NCI-H69 (cell line): ENCODE measurements at regions not wholly inside any gene's neighbourhood (a gene's known extent, or its start where the extent isn't known, plus 50 kb on each side); places are given as distances from the start of the nearest gene placed in this dataset.
"Not testable (repeated sequence)": the region's sequence is repeated elsewhere in the genome, so short reads cannot be mapped to it uniquely, and the experiment has no call there.

Experiments
- DNase-seq: peaks from one replicate; lab custom pipeline; 2025; lab: John Stamatoyannopoulos, UW

DNA sequence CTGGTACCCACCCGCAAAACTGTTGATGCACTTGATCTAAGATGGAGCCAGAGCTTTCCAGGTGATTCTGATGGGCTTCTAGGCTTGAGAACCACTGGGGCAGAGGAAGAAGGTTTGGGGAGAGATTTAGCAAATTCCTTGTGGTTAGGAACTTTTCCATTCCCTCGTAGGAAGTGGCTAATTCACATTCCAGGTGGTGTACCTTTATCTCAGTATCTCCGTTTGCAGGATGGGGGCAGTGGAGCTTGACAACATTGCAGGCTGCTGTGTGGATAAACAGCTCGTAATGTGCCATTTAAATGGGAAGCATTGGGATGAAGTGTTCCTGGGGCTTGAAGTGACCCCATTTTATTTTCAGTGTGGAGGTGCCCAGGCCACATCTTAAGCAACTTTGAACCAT, 172.9 kb upstream of the IL12B start:
- no peak for DNase-seq

DNA sequence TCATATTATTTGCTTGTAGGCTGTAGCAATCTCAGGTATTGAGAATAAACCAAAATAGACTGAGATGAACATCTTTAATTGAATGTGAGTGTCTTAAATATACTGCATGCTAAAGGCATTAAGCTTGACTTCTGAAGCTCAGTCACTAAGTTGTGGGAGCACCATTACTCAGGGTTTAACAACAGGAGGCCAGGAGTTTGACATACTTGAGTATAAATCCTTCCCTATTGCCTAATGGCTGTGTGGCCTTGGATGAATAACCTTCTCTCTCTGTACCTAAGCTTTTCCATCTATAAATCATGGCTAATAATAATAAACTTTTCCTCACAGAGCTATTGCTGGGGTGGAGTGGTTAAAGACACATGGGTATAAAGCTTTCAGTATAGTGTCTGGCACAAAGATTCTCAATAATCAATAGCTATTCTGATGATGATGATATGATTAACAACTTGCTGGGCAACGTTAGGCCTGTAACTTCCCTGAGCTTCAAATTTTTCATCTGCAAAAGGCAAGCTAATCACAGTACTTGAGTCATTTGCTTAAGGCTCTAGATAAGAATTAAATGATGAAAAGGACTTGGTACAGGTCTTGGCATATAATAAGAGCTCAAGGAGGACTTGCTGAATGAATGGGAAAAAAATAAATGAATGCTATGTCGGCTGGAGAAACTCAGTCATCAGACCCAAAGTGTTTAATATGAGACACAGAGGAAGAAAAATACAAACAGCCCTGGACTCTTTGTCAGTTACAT, 174.0 kb upstream of the IL12B start:
- no peak for DNase-seq

DNA sequence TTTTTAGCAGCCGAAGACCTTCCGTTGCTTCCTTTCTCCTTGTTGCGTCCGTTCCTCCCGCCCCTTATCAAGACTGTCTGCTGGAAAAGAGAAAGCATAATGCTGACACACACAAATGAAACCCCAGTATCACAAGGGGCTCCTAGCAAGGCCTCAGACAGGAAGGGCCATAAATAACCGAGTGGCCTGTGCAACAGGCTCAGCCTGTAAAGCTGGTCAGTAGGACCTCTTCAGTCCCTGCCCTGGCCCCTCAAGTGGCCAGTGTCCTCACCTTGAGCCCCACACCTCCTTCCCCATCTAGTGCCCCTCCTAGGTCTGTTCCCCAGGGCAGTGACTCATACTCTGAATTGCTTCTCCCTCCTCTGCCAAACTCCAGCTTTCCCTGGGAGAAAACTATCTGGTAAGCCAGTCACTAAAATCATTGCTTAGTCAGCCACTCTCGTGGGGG, 174.6 kb upstream of the IL12B start:
- DNase-seq = no peak

DNA sequence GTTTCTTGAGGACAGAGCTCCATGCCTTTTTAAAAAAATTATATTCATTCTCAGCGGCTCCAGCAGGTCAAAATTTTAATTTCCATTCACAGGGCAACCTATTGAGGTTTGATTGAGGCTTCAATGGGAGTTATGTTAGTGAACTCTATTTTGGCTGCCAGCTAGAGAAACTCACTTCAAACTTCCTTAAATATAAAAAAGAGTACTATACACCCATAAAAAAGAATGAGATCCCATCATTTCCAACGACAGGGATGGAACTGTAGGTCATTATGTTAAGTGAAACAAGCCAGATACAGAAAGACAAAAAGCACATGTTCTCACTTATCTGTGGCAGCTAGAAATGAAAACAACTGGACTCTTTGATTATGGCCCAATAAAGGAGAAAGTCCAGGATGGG, 176.8 kb upstream of the IL12B start:
- DNase-seq = no peak

DNA sequence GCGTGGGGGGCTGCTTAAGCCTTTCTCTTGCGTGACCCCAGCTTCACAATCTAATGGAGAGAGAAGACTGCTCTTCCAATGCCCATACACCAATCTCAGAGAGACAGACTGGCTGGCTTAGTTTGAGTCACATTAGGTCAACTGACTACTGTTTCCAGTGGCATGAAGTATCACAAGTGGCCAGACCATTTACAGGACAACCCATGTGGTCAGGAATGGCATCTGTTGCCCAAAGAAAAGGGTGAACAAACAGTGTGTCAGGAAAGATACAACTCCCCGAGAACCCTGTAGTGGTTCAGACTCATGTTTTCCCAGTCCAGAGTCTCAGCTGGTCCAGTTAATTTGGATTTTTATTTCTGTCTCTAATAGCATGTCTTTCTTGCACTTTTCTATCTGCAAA, 177.4 kb upstream of the IL12B start:
- no peak for DNase-seq

DNA sequence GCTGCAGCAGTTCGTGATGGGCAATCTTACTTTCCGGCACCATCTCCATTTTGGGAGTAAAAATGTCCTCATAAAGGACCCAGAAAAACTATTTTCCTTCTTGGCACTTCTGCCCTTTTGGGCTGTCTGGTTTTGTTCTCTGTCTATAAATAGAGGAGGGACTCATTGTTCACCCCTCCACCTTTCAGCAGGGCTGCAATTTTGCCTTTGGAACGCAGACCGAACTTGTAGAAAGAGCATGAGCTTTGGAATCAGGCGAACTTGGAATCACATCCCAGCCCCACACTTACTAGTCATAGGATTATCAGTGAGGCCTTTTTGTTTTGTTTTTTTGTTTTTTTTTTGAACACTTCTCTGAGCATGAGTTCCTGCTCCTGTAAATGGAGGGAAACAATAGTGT, 178.1 kb upstream of the IL12B start:
- DNase-seq = no peak

DNA sequence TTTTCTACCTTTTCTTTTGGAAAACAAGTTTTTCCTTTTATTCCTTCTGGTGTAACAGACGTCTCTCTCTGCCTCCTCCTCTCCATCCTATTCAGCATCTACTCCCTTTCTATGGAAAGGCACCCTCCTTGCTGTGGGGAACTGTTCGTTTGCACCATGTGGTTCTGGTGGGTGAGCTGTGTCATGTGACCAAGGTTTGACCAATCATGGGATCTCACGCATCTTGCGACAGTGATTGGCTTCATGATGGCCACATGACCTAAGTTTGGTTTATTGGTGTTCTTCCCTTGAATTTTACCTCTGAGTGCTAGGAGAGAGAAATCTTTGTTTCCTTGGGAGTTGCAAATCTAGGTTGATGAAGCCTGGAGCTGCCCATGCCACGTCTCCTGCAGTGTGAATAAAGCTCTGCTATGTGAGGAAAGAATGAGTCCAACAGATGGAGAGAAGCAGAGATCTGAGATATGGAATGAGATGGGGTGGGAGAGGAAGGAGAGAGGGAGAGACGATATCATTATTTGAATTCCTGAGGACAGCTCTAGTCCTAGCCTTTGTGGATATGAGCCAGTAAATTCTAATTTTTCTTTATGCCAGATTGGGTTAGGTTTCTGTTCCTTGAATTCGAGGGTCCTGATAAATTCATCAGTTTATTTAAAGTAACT, 178.8 kb upstream of the IL12B start:
- DNase-seq = no peak

DNA sequence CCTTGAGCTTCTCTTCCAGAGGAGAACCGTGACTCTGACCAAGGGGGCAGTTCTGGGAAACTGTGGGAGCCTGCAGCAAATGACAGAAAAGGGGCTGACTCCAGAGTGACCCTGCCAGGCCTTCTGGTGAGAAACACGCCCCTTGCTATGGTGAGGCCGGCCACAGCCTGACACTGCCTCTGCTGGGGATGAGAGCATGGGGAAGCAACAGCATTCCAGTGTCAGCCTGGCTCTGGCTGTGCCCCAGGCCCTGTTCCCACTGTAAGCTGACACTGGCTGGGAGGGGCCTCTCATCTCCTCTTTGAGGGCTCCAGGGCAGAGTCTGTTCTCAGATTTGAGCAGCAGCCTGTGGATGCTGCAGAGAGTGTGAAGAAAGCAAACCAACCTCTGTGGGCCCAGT, 180.0 kb upstream of the IL12B start:
- DNase-seq = peak; percentile 13

DNA sequence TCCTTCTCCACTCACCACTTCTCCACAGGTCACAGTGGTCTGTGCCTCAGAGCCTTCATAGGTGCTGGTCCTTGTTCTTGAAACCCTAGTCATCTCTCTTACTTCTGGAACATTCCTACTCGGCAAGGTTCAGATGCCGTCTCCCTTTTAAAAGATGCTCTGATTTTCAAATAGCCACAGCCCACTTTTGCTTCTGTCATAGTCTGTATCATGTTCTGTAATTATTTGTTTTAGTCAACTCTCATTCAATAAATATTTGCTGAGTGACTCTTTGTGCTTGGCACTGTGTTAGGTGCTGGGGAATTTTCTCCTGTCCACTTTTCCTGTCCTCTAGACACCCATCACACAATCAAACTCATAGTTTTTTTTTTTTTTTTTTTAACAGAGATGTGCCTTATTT, 181.3 kb upstream of the IL12B start:
- no peak for DNase-seq

DNA sequence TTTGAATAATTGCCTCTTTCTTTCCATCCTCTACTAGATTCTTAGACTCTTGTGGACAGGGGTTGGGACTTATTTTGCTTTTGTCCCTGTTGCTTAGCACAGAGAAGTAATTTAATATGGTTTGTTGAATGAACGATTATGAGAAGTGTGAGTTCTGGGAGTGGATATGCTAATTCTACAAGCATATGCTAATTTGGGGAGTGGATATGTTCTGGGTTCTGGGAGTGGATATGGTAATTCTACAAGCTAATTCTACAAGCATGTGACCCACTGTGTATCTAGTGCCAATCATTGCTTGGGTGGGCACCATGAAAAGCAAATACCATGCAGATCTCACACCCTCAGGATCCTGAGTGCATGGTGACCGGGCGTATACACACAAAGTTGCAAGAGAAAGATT, 181.8 kb upstream of the IL12B start:
- DNase-seq = no peak

DNA sequence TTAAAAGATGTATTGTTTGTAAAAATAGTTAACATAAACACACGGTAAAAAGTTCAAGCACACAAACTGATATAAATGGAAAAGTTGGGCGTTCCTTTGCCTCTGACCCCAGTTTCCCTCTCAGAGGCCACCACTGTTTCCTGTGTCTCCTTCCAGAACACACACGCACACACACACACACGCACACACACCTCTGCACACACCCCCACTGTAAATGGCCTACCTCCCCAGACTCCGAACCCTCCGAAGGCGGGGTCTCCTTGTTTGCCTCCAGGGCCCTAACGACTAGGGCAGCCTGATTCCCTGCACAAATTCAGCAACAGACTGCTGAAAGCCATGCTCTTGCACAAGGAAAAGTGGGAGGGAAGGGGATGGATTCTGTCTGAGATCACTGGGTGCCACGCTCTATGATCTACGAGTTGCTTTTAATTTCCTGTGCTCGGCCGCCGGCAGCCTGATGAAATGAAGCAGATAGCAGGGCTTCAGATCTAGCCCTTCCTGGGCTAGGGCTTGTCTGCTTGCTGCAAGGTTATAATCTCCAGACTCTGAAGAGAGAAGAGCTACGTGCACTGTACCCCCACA, 184.0 kb upstream of the IL12B start:
- no peak for DNase-seq

DNA sequence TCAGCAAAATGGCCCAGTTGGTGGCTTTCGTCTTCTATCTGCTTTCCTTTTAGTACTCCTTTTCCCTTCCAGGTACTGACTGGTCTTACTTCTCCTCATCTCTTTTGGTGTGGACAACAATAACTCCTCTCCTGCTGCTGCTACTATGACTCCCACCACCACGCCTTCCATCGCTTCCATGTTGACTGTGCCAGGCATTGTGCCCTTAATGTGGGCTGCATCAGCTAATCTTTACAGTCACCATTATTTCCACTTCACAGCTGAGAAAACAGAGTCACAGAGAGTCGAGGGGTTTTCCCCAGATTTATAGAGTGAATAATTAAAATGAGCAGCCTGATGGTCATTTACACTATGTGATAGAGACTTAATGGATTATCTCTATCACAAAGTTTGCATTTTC, 184.9 kb upstream of the IL12B start:
- no peak for DNase-seq

DNA sequence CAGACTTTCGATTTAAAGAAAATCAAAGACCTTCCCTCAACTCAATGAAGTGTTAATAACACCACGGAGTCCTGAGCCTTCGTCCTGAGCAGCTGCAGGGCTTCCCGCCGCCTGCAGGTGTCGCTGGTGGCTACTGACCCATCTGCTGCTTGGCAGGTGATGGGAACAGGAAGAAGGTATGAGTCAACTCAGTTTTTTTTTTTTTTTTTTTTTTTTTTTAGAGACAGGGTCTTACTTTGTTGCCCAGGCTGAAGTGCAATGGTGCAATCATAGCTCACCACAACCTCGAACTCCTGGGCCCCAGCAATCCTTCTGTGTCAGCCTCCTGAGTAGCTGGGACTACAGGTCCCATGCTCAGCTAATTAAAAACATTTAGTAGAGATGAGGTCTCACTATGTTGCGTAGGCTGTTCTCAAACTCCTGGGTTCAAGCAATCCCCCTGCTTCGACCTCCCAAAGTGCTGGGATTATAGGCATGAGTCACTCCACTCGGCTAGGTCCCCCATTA, 185.7 kb upstream of the IL12B start:
- peak; percentile 61 for DNase-seq

DNA sequence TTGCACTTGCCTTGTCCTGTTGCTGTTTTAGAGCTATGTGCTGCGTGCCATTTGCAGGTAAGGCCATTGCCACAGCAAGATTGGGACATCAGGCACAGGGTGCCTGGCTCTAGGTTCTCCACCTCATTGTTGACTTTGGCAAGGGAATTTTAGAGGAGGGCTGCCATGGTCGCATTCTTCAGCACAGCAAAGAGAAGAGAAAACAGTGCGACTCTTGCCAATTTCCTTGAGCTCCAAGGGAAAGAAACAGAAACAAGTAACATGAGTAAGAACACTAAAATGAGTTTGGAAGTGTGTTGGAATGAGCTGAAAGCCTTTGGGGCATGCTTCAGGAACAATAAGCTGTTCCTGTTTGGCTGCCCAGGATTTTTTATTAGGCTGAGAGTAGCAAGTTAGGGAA, 188.1 kb upstream of the IL12B start:
- DNase-seq = no peak

DNA sequence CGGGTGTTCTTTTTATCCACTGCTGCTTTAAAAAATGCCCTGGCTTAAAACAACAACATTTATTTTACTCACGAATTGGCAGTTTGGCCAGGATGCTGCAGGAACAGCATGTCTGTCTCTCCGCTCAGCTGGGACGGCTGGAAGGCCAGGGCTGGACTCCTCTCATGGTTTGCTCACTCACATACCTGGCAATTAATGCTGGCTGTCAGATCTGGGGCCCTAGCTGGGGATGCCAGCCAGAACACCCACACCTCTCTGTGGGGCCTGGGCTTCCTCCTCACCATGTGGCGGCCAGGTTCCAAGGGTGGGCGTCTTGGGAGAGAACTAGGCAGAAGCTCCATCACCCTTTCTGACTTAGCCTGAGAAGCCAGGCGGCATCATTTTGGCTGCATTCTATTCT, 189.1 kb upstream of the IL12B start:
- DNase-seq = no peak

DNA sequence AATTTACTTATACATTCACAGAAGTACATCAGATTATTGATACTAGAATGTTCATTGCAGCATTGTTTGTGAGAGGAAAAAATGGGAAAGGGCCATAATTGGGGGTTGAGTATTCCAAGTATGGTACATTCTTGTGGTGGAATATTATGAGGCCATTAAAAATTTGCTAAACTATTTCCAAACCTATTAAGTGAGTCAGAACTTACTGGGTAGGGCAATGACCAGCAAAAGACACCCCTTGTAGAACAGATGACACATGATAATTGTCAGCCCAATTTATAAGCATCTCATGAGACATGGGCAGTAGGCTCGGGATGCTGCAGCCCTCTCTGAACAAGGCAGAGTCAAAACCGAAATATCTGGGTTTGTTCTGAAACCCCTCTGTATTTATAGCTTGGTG, 192.6 kb upstream of the IL12B start:
- DNase-seq = no peak

DNA sequence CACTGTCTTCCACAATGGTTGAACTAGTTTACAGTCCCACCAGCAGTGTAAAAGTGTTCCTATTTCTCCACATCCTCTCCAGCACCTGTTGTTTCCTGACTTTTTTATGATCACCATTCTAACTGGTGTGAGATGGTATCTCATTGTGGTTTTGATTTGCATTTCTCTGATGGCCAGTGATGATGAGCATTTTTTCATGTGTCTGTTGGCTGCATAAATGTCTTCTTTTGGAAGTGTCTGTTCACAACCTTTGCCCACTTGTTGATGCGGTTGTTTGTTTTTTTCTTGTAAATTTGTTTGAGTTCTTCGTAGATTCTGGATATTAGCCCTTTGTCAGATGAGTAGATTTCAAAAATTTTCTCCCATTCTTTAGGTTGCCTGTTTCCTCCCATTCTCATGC, 194.0 kb upstream of the IL12B start:
- DNase-seq = not testable (repeated sequence)

DNA sequence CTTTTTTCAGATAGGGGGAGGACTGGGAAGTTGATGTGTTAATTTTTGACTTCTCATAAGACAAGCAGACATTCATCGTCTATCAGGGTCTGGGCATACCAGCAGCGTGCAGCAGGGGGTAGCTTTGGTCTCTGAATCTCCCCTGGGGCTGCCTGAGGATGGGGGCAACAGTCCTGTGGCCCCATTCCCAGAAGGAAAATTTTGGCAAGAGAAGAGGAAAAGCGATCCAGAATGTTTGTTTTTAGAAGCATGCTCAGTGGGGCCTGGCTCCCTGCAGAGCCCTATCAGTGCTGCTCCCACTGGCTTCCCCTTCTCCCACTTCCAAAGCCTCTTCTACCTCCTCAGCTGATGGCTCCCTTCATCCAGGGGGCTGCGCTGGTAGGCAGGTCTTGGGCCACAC, 194.8 kb upstream of the IL12B start:
- DNase-seq = no peak

DNA sequence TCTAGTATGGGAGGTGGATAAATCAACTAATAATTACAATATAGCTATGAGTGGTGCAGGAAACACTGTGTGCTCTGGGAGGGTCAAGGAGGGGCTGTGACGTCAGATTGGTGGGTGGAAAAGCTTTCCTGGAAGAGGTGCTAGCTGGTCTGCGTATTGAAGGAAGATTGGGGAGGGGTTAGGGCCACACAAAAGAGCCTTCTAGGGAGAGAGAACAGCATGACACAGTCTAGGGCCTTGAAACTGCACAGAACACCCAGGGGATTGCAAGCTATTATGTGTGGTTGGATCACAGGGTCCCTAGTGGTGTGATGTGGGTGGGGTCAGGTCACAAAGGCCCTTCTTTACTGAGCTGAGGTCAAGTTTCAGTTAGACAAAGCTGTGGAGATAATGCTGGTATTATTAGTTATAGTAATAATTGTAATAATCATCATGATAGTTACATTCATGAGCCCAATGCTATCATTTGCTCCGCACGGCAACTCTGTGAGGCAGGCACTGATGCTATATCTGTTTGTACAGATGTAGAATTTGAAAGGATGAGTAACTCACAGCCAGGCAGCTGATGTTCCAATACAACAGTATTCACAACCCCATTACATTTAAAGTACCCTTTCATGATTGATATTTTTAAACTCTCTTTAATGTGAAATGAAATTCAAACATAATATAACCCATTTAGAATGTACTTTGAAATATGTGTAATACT, 197.4 kb upstream of the IL12B start:
- DNase-seq = peak; percentile 34

DNA sequence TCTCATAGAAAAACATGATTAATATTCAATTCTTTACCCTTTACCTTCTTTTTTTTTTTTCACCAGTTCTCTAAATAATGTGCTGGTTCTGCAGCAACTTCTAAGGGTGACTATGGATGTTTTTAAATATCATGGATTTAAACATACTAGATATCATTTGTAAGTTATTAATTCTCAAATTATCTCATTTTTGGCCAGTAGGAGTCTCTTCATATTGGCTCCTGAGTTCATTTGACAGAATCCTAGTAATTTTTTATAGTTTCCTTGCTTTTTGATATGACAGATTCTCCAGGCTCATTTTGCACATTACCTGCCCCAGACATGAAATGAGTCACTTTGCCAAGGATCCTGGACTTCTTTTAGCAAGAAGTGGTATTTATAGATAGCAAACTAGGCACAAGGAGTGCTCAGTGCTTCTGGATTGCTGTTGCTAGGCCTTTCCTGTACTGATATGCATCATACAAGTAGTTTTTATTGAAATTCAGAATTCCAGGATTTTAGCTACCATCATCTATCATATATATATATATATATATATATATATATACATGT, 201.3 kb upstream of the IL12B start:
- DNase-seq = no peak

DNA sequence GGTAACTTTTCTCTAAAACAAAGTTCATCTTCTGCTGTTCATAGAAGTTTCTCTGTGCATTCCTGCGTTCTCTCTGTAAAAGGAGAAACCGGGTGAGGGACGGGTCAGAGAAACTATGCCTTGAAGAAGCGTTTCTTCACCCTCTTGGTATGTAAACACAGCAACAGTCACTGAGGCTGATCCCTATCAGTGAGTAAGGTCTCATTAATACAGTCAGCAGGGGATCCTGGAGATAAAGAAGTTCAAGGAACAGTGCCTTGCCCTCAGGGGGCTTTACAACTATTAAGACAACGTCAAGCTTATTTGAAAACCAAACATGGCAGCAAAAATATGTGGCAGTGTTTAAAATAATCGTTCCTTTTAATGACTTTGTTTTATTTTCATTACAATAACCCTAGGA, 202.9 kb upstream of the IL12B start:
- DNase-seq = no peak

DNA sequence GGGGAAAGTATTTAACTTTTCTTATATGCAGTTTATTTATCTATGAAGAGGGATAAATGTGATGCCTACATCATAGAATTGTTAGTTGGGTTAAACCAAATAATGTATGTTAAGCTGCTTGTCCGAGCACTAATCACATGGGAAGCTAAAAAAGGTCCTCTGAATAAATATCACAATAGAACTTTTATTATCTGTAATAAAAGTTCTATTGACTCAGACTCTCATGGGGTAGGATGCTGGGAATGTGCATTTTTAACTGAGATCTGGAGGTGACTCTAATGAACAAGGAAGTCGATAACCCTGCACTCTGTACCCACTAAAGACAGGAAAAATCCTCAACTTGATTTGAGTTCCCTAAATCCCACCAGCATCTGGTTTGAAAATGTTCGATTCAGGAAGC, 205.9 kb upstream of the IL12B start:
- DNase-seq = no peak
